HAP-1 (cell line): ENCODE measurements at regions not wholly inside any gene's neighbourhood (a gene's known extent, or its start where the extent isn't known, plus 50 kb on each side); places are given as distances from the start of the nearest gene placed in this dataset.
A peak's percentile ranks its signal among the peaks of the same experiment; 100 is the strongest.
"Not testable (repeated sequence)": the region's sequence is repeated elsewhere in the genome, so short reads cannot be mapped to it uniquely, and the experiment has no call there.

ENCODE experiments used
- DNase-seq, 2 experiments: peaks; one replicate each; pipeline ENCODE4 v3.0.0-alpha.2; 2016 to 2020; ENCODE audit warnings: low spot score in 2 of 2
- H3K27me3 ChIP-seq: fragments of 250-450 bp; sonication (Bioruptor Pico); 2 replicates; pipeline ENCODE4 v1.5.1; 2020; ENCODE audit warnings: low read depth, mild to moderate bottlenecking, moderate library complexity
- H3K36me3 ChIP-seq: fragments of 250-450 bp; sonication (Bioruptor Pico); replicated peaks from 2 replicates; pipeline ENCODE4 v1.5.1; 2020; ENCODE audit warnings: mild to moderate bottlenecking
- H3K4me1 ChIP-seq: fragments of 250-450 bp; sonication (Bioruptor Pico); 2 replicates; pipeline ENCODE4 v1.5.1; 2020; ENCODE audit warnings: mild to moderate bottlenecking
- H3K4me3 ChIP-seq: fragments of 250-450 bp; sonication (Bioruptor Pico); 2 replicates; pipeline ENCODE4 v1.5.1; 2020; ENCODE audit warnings: mild to moderate bottlenecking, moderate library complexity
- H3K9me3 ChIP-seq: fragments of 250-450 bp; sonication (Bioruptor Pico); 2 replicates; pipeline ENCODE4 v1.5.1; 2020; ENCODE audit warnings: mild to moderate bottlenecking, moderate library complexity
- in situ Hi-C: fragments of 300-500 bp; cut with MboI; formaldehyde crosslinking; loops from 3 replicates; pipeline ENCODE4 v1.14.3; 2020; ENCODE audit warnings: low sequenced_read_pairs, inconsistent platforms, mixed read lengths

GRCh38 chr1:242718967-242719366 lies 194.5 kb upstream of the PLD5 start:
- Histone ChIP-seq H3K4me1 (peaks cover 11% of the 10 kb centered on the region), H3K9me3 (no peaks in the 10 kb centered on the region), H3K4me3 (no peak overlapping the region), H3K36me3 (no peaks in the 10 kb centered on the region), H3K27me3 (no peaks in the 10 kb centered on the region)
- in situ Hi-C loops: no loop called here
- DNase-seq: no peak

DNA sequence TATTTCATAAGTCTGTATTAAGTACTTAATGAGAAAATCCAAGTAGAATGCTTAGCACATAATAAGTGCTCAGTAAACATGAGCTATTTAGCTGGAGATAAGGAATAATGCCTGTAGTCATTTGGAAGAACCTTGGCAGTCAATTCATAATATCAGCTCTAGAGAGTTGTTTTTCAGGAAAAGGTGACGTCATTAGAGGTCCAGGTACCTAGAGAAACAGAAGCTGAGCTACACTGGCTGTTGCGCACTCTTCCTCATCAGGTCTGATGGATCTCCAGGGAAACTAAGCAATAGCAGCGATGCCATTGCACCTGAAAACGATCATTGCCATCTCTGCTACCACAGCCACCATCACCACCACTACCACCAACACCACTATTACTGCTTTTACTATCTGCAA lies 187.8 kb upstream of the PLD5 start:
- no peak for DNase-seq
- no peaks in the 10 kb centered on the region for H3K4me1 ChIP-seq
- H3K4me3 ChIP-seq: no peak overlapping the region
- in situ Hi-C loops: no loop called here
- H3K36me3 ChIP-seq: no peaks in the 10 kb centered on the region
- H3K9me3 ChIP-seq: no peaks in the 10 kb centered on the region
- H3K27me3 ChIP-seq: no peaks in the 10 kb centered on the region

- Histone ChIP-seq H3K4me1 (no peaks in the 10 kb centered on the region), H3K4me3 (no peak overlapping the region), H3K27me3 (no peaks in the 10 kb centered on the region), H3K9me3 (no peaks in the 10 kb centered on the region), H3K36me3 (no peaks in the 10 kb centered on the region)
- in situ Hi-C loops: no loop called here
- DNase-seq: no peak
Measured at GRCh38 chr1:242710847-242711246, 186.3 kb upstream of the PLD5 start.

DNA sequence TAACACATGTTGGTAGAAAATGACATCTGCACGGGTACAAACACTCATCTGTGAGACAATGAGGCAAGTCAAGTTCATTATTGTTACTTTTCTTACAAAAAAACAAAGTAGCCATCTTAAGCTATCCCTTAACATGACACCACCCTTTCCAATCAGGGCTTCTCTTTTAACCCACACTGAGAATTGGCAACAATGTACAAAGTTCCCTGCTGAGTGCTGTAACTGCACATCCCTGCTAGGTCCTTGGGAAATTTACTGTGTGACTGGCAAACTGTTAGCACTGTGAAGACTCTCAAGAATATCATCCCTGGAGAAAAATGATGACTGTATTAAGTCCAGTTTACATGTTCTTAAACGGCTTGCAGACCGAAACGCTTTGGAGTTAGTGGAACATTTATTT lies 185.8 kb upstream of the PLD5 start:
- in situ Hi-C loops: no loop called here
- DNase-seq: no peak
- no peaks in the 10 kb centered on the region for H3K27me3 ChIP-seq
- H3K4me1 ChIP-seq: no peaks in the 10 kb centered on the region
- no peaks in the 10 kb centered on the region for H3K9me3 ChIP-seq
- H3K36me3 ChIP-seq: no peaks in the 10 kb centered on the region
- H3K4me3 ChIP-seq: no peak overlapping the region

GRCh38 chr1:242703467-242703866 lies 179.0 kb upstream of the PLD5 start:
- Histone ChIP-seq H3K9me3 (no peaks in the 10 kb centered on the region), H3K27me3 (peaks cover 16% of the 10 kb centered on the region), H3K36me3 (no peaks in the 10 kb centered on the region), H3K4me3 (no peak overlapping the region), H3K4me1 (no peaks in the 10 kb centered on the region)
- in situ Hi-C loops: no loop called here
- DNase-seq: no peak

- in situ Hi-C loops: no loop called here
- Histone ChIP-seq H3K4me1 (no peaks in the 10 kb centered on the region), H3K27me3 (no peaks in the 10 kb centered on the region), H3K9me3 (no peaks in the 10 kb centered on the region), H3K36me3 (no peaks in the 10 kb centered on the region), H3K4me3 (no peak overlapping the region)
- DNase-seq: no peak
Measured at GRCh38 chr1:242692988-242693387, 168.5 kb upstream of the PLD5 start.

GRCh38 chr1:242691610-242691945 lies 167.1 kb upstream of the PLD5 start:
- H3K27me3 ChIP-seq: no peaks in the 10 kb centered on the region
- DNase-seq: peak in 1 of 2 experiments; percentile 12
- H3K9me3 ChIP-seq: no peaks in the 10 kb centered on the region
- in situ Hi-C loops: no loop called here
- H3K4me3 ChIP-seq: no peak overlapping the region
- no peaks in the 10 kb centered on the region for H3K4me1 ChIP-seq
- no peaks in the 10 kb centered on the region for H3K36me3 ChIP-seq

DNA sequence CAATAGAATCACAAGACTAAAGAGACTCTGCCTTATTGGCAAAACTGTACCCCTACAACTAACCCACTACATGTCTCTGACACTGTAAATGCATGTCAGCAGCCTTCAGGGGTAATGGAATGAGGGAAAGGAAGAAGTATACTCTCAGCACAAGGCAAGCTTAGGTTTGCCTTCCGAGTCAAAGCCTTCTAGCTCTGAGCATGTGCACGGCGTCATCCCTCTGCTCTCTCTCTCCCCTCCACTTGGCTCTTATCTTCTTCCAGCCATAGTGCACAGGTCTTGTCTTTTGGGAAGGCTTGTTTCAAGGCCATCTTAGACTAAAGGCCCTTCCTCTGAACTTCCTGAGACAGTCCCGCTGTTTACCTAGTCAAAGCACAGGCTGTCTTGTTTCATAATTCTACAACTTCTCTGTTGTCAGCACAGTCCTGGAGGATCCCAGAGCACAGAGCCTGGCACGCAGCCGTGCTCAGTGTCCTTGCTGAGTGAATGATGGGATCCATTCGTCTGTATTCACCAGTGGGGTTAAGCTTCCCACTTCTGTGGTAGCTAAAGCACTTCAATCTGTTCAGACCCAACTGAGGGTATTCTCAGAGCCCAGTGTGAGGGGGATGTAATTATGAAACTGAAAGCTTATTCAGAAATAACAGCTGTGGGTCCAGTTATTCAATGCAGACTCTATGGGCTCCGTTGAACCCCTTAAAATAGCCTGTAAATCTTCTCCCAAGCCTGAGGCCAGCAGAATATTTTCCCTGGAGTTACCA lies 166.5 kb upstream of the PLD5 start:
- no peak overlapping the region for H3K4me3 ChIP-seq
- H3K4me1 ChIP-seq: no peaks in the 10 kb centered on the region
- H3K9me3 ChIP-seq: no peaks in the 10 kb centered on the region
- in situ Hi-C loops: no loop called here
- H3K36me3 ChIP-seq: no peaks in the 10 kb centered on the region
- no peak for DNase-seq
- H3K27me3 ChIP-seq: no peaks in the 10 kb centered on the region

DNA sequence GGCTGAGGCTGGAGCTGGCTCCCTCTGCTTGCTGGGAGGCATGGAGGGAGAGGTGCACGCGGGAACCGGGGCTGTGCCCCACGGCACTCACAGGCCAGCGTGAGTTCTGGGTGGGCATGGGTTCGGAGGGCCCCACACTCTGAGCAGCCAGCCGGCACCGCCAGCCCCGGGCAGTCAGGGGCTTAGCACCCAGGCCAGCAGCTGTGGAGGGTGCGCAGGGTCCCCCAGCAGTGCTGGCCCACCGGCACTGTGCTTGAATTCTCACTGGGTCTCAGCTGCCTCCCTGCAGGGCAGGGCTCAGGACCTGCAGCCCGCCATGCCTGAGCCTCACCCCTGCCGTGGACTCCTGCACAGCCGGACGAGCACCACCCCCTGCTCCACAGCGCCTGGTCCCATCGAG lies 164.9 kb upstream of the PLD5 start:
- DNase-seq: no peak
- Histone ChIP-seq H3K27me3 (no peaks in the 10 kb centered on the region), H3K4me1 (no peaks in the 10 kb centered on the region), H3K4me3 (no peak overlapping the region), H3K9me3 (no peaks in the 10 kb centered on the region), H3K36me3 (no peaks in the 10 kb centered on the region)
- in situ Hi-C loops: no loop called here

DNA sequence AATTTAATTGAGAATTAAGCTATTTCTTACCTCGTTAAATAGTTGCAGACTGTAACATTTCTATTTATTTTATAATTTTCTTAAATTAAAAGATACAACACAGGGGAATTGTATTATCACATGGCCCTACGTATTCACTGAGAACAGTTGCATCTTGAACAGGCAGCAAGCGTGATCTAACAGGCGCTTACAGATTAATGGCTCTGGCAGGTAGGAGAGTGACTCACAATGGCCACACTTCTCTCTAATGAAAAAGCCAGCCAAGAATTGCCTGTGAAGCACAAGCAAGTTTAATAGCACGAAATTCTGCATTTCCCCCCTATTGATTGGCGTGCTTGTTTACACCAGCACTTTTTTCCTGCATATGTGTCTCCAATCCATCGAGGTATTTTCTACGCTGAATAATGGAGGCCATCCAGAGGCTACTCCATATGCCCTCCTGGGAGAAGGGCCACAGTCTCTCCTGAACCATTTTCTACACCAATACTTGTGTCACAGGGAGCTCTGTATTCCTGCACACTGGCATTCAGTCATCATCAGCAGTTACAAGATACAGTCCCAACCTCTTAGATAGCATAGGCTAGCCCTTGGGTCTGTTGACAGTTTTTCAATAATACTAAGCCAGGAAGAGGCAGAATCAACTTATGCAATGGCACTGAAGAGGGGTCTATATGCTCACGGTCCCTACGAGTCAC lies 150.6 kb upstream of the PLD5 start:
- no peak for DNase-seq

DNA sequence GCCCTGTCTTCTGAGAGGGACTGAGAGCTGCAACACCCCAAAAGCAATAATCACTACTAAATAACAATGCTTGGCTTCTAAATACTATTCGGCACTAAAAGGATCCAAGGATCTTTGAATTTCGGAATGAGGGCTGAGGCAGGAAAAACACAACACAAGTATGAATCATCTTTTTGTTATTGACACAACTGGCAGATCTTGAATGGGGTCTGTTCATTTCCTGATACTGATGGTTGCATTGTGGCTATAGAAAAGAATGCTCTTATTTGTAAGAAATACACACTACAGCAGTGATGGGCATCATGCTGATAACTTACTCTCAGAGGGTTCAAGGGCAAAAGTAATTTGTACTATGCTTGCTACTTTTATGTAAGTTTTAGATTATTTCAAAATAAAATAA lies 149.2 kb upstream of the PLD5 start:
- no peaks in the 10 kb centered on the region for H3K36me3 ChIP-seq
- H3K27me3 ChIP-seq: no peaks in the 10 kb centered on the region
- in situ Hi-C loops: no loop called here
- H3K4me1 ChIP-seq: no peaks in the 10 kb centered on the region
- no peak for DNase-seq
- H3K4me3 ChIP-seq: no peak overlapping the region
- no peaks in the 10 kb centered on the region for H3K9me3 ChIP-seq

More for the DNA sequence above, 150.6 kb upstream of the PLD5 start:
- no peaks in the 10 kb centered on the region for H3K27me3 ChIP-seq
- no peaks in the 10 kb centered on the region for H3K9me3 ChIP-seq
- in situ Hi-C loops: no loop called here
- no peak overlapping the region for H3K4me3 ChIP-seq
- no peaks in the 10 kb centered on the region for H3K36me3 ChIP-seq
- H3K4me1 ChIP-seq: no peaks in the 10 kb centered on the region

DNA sequence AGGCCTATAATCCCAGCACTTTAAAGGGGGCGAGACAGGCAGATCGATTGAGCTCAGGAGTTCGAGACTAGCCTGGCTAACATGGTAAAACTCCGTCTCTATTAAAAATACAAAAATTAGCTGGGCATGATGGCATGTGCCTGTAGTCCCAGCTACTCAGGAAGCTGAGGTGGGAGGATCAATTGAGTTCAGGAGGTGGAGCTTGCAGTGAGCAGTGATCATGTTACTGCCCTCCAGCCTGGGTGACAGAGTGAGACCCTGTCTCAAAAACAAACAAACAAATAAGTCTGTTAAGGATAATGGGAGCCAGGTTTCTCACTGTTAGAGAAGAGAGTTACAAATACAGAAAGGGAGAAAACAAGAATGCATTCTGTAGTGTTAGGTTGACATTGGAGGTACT lies 148.7 kb upstream of the PLD5 start:
- in situ Hi-C loops, DNase-seq: not testable (repeated sequence)

DNA sequence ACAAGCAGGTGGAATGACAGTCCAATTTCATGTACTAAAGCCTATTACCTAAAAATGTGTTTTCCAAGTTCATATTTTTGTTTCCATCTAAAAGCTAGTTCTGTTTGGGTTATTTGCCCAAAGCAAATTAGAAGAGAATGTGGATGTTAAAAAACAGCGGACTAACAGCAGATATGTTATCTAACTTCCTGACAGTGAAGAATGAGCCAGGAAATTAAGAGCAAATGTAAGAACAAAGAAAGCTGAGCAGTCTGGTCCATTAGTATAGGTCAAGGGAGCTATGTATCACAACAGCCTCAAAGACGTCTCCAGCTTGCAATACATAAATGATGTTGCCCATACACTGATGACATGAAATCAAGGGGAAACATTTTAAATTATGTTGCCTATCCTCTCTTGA lies 145.5 kb upstream of the PLD5 start:
- DNase-seq: no peak
- in situ Hi-C loops: no loop called here
- H3K9me3 ChIP-seq: no peaks in the 10 kb centered on the region
- H3K36me3 ChIP-seq: no peaks in the 10 kb centered on the region
- H3K27me3 ChIP-seq: no peaks in the 10 kb centered on the region
- H3K4me1 ChIP-seq: no peaks in the 10 kb centered on the region
- H3K4me3 ChIP-seq: no peak overlapping the region

More for the DNA sequence above, 148.7 kb upstream of the PLD5 start:
- H3K27me3 ChIP-seq, H3K4me3 ChIP-seq, H3K9me3 ChIP-seq, H3K36me3 ChIP-seq, H3K4me1 ChIP-seq: not testable (repeated sequence)

DNA sequence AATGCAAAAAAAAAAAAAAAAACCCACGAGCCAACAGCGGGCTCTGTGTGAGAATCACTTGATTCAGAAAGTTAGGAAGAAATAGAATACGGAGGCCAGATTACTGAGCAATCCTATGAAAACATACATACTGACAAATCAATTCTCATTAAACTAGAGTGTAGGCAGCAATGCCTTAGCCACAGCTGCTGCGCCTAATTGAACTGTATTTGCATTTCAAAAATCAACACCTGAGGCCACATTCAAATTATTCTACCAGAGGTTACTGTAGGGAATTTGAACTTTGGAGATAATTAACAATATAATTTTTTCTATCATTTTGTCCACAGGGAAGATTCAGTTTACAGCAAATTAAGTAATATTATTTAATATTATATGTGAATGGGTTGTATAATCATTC lies 138.4 kb upstream of the PLD5 start:
- H3K9me3 ChIP-seq: no peaks in the 10 kb centered on the region
- no peak overlapping the region for H3K4me3 ChIP-seq
- H3K27me3 ChIP-seq: no peaks in the 10 kb centered on the region; the same call in 1 of the 2 replicates
- no peak for DNase-seq
- in situ Hi-C loops: no loop called here
- H3K4me1 ChIP-seq: no peaks in the 10 kb centered on the region
- H3K36me3 ChIP-seq: no peaks in the 10 kb centered on the region
